ENCODE measurements at regions not wholly inside any gene's neighbourhood (a gene's known extent, or its start where the extent isn't known, plus 50 kb on each side); places are given as distances from the start of the nearest gene placed in this dataset.

GRCh38 chrX:23061116-23061515 lies 61.4 kb downstream of the DDX53 start:
- DNase-seq (ENCODE audit: low read depth) = no peak

GRCh38 chrX:23062359-23062758 lies 62.6 kb downstream of the DDX53 start:
- DNase-seq (ENCODE audit: low read depth) = no peak

- no peak for DNase-seq (ENCODE audit: low read depth)
These were observed 67.0 kb downstream of the DDX53 start for GRCh38 chrX:23066588-23067281.

- peak; percentile 3 for DNase-seq (ENCODE audit: low read depth)
These were observed 75.7 kb downstream of the DDX53 start for GRCh38 chrX:23075461-23075860.

GRCh38 chrX:23079347-23079746 lies 79.6 kb downstream of the DDX53 start:
- DNase-seq (ENCODE audit: low read depth) = no peak

- DNase-seq (ENCODE audit: low read depth) = no peak
These were observed 101.1 kb downstream of the DDX53 start for GRCh38 chrX:23100826-23101225.

GRCh38 chrX:23103546-23103945 lies 103.8 kb downstream of the DDX53 start:
- no peak for DNase-seq (ENCODE audit: low read depth)

- no peak for DNase-seq (ENCODE audit: low read depth)
These were observed 114.5 kb downstream of the DDX53 start for GRCh38 chrX:23114241-23114640.

- no peak for DNase-seq (ENCODE audit: low read depth)
These were observed 115.9 kb downstream of the DDX53 start for GRCh38 chrX:23115651-23116050.

- no peak for DNase-seq (ENCODE audit: low read depth)
These were observed 118.4 kb downstream of the DDX53 start for GRCh38 chrX:23118163-23118562.

- DNase-seq (ENCODE audit: low read depth) = no peak
These were observed 119.2 kb downstream of the DDX53 start for GRCh38 chrX:23118890-23119527.

GRCh38 chrX:23127586-23127985 lies 127.8 kb downstream of the DDX53 start:
- DNase-seq (ENCODE audit: low read depth) = no peak

- no peak for DNase-seq (ENCODE audit: low read depth)
These were observed 133.8 kb downstream of the DDX53 start for GRCh38 chrX:23133551-23133950.

GRCh38 chrX:23134136-23134535 lies 134.4 kb downstream of the DDX53 start:
- no peak for DNase-seq (ENCODE audit: low read depth)

- no peak for DNase-seq (ENCODE audit: low read depth)
These were observed 137.1 kb downstream of the DDX53 start for GRCh38 chrX:23136816-23137215.

GRCh38 chrX:23168291-23168690 lies 166.4 kb upstream of the PTCHD1 start:
- DNase-seq (ENCODE audit: low read depth) = no peak

- no peak for DNase-seq (ENCODE audit: low read depth)
These were observed 148.7 kb upstream of the PTCHD1 start for GRCh38 chrX:23185951-23186350.

- DNase-seq (ENCODE audit: low read depth) = no peak
These were observed 146.8 kb upstream of the PTCHD1 start for GRCh38 chrX:23187819-23188218.

GRCh38 chrX:23194885-23195554 lies 139.6 kb upstream of the PTCHD1 start:
- DNase-seq (ENCODE audit: low read depth) = no peak

GRCh38 chrX:23195761-23196160 lies 138.9 kb upstream of the PTCHD1 start:
- DNase-seq (ENCODE audit: low read depth) = no peak

- DNase-seq (ENCODE audit: low read depth) = no peak
These were observed 132.9 kb upstream of the PTCHD1 start for GRCh38 chrX:23201706-23202105.

- no peak for DNase-seq (ENCODE audit: low read depth)
These were observed 132.3 kb upstream of the PTCHD1 start for GRCh38 chrX:23202326-23202725.

GRCh38 chrX:23223169-23223568 lies 111.5 kb upstream of the PTCHD1 start:
- no peak for DNase-seq (ENCODE audit: low read depth)
